ENCODE measurements at regions not wholly inside any gene's neighbourhood (a gene's known extent, or its start where the extent isn't known, plus 50 kb on each side); places are given as distances from the start of the nearest gene placed in this dataset.

GRCh38 chr2:239853121-239853520 lies 172.0 kb downstream of the NDUFA10 start:
- no peak for TF ChIP-seq POLR2A (IDR thresholded peaks at IDR 0.05)
- no peak for TF ChIP-seq CTCF (IDR thresholded peaks at IDR 0.05)
